ENCODE measurements at regions not wholly inside any gene's neighbourhood (a gene's known extent, or its start where the extent isn't known, plus 50 kb on each side); places are given as distances from the start of the nearest gene placed in this dataset.

GRCh38 chr1:163512349-163512989 lies 190.7 kb downstream of the NUF2 start:
- DNase-seq (no peak), ATAC-seq (ENCODE audit: low FRiP score) (no peak)
- H3K9me3 ChIP-seq (ENCODE audit: control insufficient read depth, low read length): no peaks in the 10 kb centered on the region
- 58 to 72% methylated on average over 2 of the region's 2 CpGs for WGBS, 2 donors
- no peaks in the 10 kb centered on the region for H3K4me1 ChIP-seq (ENCODE audit: control insufficient read depth in 1 of 2, insufficient read depth in 2 of 2, low read length in 2 of 2)
- no peak overlapping the region for H3K27ac ChIP-seq (ENCODE audit: low read depth in 1 of 2, low read length in 2 of 2)
- intact Hi-C loops (cut with DNase I): no loop called here
- H3K36me3 ChIP-seq (ENCODE audit: control insufficient read depth in 1 of 2, insufficient read depth in 2 of 2, low read length in 1 of 2): no peaks in the 10 kb centered on the region
- no peaks in the 10 kb centered on the region for H3K27me3 ChIP-seq (ENCODE audit: control insufficient read depth in 1 of 2, insufficient read depth in 2 of 2, low read length in 1 of 2)
- H3K4me3 ChIP-seq (ENCODE audit: low read length in 2 of 2): no peak overlapping the region

- H3K4me3 ChIP-seq (ENCODE audit: low read length in 2 of 2): no peak overlapping the region
- H3K9me3 ChIP-seq (ENCODE audit: control insufficient read depth, low read length): no peaks in the 10 kb centered on the region
- ATAC-seq (ENCODE audit: low FRiP score) (no peak), DNase-seq (no peak)
- H3K27ac ChIP-seq (ENCODE audit: low read depth in 1 of 2, low read length in 2 of 2): no peak overlapping the region
- intact Hi-C loops (cut with DNase I): loop anchor here in 1 of 2 donors (10.0 kb wide), 1 partner anchor 679 kb away; no protein-coding TSS in a partner anchor
- H3K36me3 ChIP-seq (ENCODE audit: control insufficient read depth in 1 of 2, insufficient read depth in 2 of 2, low read length in 1 of 2): no peaks in the 10 kb centered on the region
- H3K4me1 ChIP-seq (ENCODE audit: control insufficient read depth in 1 of 2, insufficient read depth in 2 of 2, low read length in 2 of 2): no peaks in the 10 kb centered on the region
- 76 to 83% methylated on average over 7 of the region's 7 CpGs for WGBS, 2 donors
- no peaks in the 10 kb centered on the region for H3K27me3 ChIP-seq (ENCODE audit: control insufficient read depth in 1 of 2, insufficient read depth in 2 of 2, low read length in 1 of 2)
Measured at GRCh38 chr1:163523375-163524029, 201.7 kb downstream of the NUF2 start.

DNA sequence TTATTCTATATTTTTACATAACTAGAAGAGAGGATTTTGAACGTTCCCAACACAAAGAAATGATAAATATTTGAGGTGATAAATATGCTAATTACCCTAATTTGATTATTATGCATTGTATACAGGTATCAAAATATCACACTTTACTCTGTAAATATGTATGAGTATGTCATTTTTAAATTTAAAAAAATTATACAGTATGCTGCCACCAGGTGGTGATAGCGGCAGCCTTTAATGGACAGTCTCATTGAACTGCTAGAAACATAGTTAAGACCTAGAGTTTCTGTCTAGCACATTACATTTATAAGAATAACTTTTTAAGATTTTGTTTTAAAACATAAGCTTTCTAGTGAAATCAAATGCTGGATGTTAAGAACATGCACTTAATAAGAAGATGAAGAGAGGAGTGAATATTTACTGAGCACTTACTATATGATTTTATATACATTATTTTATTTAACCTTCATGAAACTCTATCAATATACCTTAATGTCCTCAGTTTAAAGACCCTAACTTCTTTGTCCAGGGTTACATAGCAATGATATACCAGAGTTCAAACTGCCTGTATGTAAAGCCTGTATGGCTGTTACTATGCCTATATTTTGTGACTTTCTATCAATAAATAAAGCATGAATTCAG lies 207.1 kb downstream of the NUF2 start:
- 23 to 34% methylated on average over 2 of the region's 2 CpGs for WGBS, 2 donors
- no peaks in the 10 kb centered on the region for H3K9me3 ChIP-seq (ENCODE audit: control insufficient read depth, low read length)
- no peak for DNase-seq
- ATAC-seq (ENCODE audit: low FRiP score): no peak
- no peaks in the 10 kb centered on the region for H3K36me3 ChIP-seq (ENCODE audit: control insufficient read depth in 1 of 2, insufficient read depth in 2 of 2, low read length in 1 of 2)
- intact Hi-C loops (cut with DNase I): loop anchor here in 1 of 2 donors (10.0 kb wide), 1 partner anchor 684 kb away; no protein-coding TSS in a partner anchor
- H3K27ac ChIP-seq (ENCODE audit: low read depth in 1 of 2, low read length in 2 of 2): no peak overlapping the region
- H3K4me1 ChIP-seq (ENCODE audit: control insufficient read depth in 1 of 2, insufficient read depth in 2 of 2, low read length in 2 of 2): no peaks in the 10 kb centered on the region
- H3K27me3 ChIP-seq (ENCODE audit: control insufficient read depth in 1 of 2, insufficient read depth in 2 of 2, low read length in 1 of 2): no peaks in the 10 kb centered on the region
- H3K4me3 ChIP-seq (ENCODE audit: low read length in 2 of 2): no peak overlapping the region

DNA sequence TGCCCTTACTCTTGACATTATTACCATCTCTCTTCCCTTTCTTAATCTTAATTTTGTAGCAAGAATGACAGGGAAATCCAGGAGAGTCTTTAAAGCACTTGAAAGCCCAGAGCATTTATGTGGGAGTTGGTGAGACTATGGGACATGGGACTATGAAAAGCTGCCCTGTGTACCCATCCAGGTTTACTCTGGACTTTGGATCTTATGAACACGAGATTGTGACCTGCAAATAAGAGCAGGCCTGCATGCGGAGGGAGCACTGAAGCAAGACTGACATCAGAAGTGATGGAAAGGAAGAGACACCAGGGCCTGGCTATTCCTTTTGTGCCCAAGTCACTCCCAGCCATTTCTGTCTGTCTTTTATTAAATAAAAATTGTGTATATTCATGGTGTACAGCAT lies 209.6 kb downstream of the NUF2 start:
- no peak for ATAC-seq (ENCODE audit: low FRiP score)
- intact Hi-C loops (cut with DNase I): loop anchor here (10.0 kb wide), 1 partner anchor 1543 kb away; no protein-coding TSS in a partner anchor
- 66 to 72% methylated on average over 2 of the region's 2 CpGs for WGBS, 2 donors

GRCh38 chr1:163535401-163535800 lies 213.6 kb downstream of the NUF2 start:
- 70 to 71% methylated on average over 5 of the region's 5 CpGs for WGBS, 2 donors
- intact Hi-C loops (cut with DNase I): loop anchor here (10.0 kb wide), 1 partner anchor 1539 kb away; no protein-coding TSS in a partner anchor
- Histone ChIP-seq H3K9me3 (ENCODE audit: control insufficient read depth, low read length) (no peaks in the 10 kb centered on the region), H3K4me3 (ENCODE audit: low read length in 2 of 2) (no peak overlapping the region), H3K27ac (ENCODE audit: low read depth in 1 of 2, low read length in 2 of 2) (no peak overlapping the region), H3K27me3 (ENCODE audit: control insufficient read depth in 1 of 2, insufficient read depth in 2 of 2, low read length in 1 of 2) (no peaks in the 10 kb centered on the region), H3K36me3 (ENCODE audit: control insufficient read depth in 1 of 2, insufficient read depth in 2 of 2, low read length in 1 of 2) (no peaks in the 10 kb centered on the region), H3K4me1 (ENCODE audit: control insufficient read depth in 1 of 2, insufficient read depth in 2 of 2, low read length in 2 of 2) (no peaks in the 10 kb centered on the region)
- DNase-seq (no peak), ATAC-seq (ENCODE audit: low FRiP score) (no peak)

More for the DNA sequence above, 209.6 kb downstream of the NUF2 start:
- H3K4me1 ChIP-seq (ENCODE audit: control insufficient read depth in 1 of 2, insufficient read depth in 2 of 2, low read length in 2 of 2): no peaks in the 10 kb centered on the region
- no peaks in the 10 kb centered on the region for H3K9me3 ChIP-seq (ENCODE audit: control insufficient read depth, low read length)
- no peak overlapping the region for H3K4me3 ChIP-seq (ENCODE audit: low read length in 2 of 2)
- no peak overlapping the region for H3K27ac ChIP-seq (ENCODE audit: low read depth in 1 of 2, low read length in 2 of 2)
- H3K36me3 ChIP-seq (ENCODE audit: control insufficient read depth in 1 of 2, insufficient read depth in 2 of 2, low read length in 1 of 2): no peaks in the 10 kb centered on the region
- H3K27me3 ChIP-seq (ENCODE audit: control insufficient read depth in 1 of 2, insufficient read depth in 2 of 2, low read length in 1 of 2): no peaks in the 10 kb centered on the region
- DNase-seq: no peak

- ATAC-seq (ENCODE audit: low FRiP score) (no peak), DNase-seq (no peak)
- no peak overlapping the region for H3K27ac ChIP-seq (ENCODE audit: low read depth in 1 of 2, low read length in 2 of 2)
- no peak overlapping the region for H3K4me3 ChIP-seq (ENCODE audit: low read length in 2 of 2)
- H3K4me1 ChIP-seq (ENCODE audit: control insufficient read depth in 1 of 2, insufficient read depth in 2 of 2, low read length in 2 of 2): no peaks in the 10 kb centered on the region
- H3K9me3 ChIP-seq (ENCODE audit: control insufficient read depth, low read length): no peaks in the 10 kb centered on the region
- 57 to 64% methylated on average over 3 of the region's 3 CpGs for WGBS, 2 donors
- no peaks in the 10 kb centered on the region for H3K36me3 ChIP-seq (ENCODE audit: control insufficient read depth in 1 of 2, insufficient read depth in 2 of 2, low read length in 1 of 2)
- no peaks in the 10 kb centered on the region for H3K27me3 ChIP-seq (ENCODE audit: control insufficient read depth in 1 of 2, insufficient read depth in 2 of 2, low read length in 1 of 2)
- intact Hi-C loops (cut with DNase I): loop anchor here (10.0 kb wide), 1 partner anchor 1539 kb away; no protein-coding TSS in a partner anchor
Measured at GRCh38 chr1:163535807-163536206, 214.1 kb downstream of the NUF2 start.

DNA sequence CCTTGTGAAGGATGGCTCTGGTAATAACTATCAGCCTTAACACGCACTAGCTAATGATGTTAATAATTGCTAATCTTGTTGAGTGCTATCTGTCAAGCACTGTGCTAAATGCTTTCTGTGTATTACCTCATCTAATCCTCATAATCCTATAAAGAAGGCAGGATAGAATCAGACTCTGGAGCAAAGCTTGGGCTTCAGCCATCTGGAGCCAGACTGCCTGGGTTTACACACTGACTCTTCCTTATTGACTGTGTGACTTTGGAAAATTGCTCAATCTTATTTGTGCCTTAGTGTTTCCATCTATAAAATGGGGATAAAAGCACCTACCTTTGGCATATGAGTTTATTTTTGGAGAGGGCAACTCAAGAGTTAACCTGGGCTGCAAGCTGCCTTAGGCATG lies 216.1 kb downstream of the NUF2 start:
- ATAC-seq (ENCODE audit: low FRiP score) (no peak), DNase-seq (no peak)
- no peaks in the 10 kb centered on the region for H3K27me3 ChIP-seq (ENCODE audit: control insufficient read depth in 1 of 2, insufficient read depth in 2 of 2, low read length in 1 of 2)
- no peak overlapping the region for H3K4me3 ChIP-seq (ENCODE audit: low read length in 2 of 2)
- 86 to 96% methylated on average over 1 of the region's 1 CpG for WGBS, 2 donors
- no peak overlapping the region for H3K27ac ChIP-seq (ENCODE audit: low read depth in 1 of 2, low read length in 2 of 2)
- H3K4me1 ChIP-seq (ENCODE audit: control insufficient read depth in 1 of 2, insufficient read depth in 2 of 2, low read length in 2 of 2): no peaks in the 10 kb centered on the region
- no peaks in the 10 kb centered on the region for H3K9me3 ChIP-seq (ENCODE audit: control insufficient read depth, low read length)
- H3K36me3 ChIP-seq (ENCODE audit: control insufficient read depth in 1 of 2, insufficient read depth in 2 of 2, low read length in 1 of 2): no peaks in the 10 kb centered on the region
- intact Hi-C loops (cut with DNase I): loop anchor here (10.0 kb wide), 1 partner anchor 1537 kb away; no protein-coding TSS in a partner anchor

DNA sequence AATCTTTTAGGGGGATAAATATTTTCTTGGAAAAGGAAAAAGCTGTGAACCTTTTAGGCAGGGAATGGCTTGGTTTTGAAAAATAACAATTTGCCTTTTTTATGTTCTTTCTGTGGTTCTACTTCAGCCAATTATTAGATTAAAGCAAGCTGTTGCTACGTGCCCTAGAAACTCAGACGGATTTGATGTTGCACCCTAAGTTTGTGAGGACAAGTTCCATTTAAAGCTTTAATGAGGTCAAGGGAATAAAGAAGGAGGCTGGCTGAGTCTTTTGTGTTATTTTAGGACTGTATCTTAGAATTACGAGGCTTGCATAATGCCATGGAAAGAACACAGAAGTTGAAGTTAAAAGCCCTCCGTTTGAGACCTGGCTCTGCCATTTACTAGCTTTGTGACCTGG lies 216.9 kb downstream of the NUF2 start:
- Histone ChIP-seq H3K9me3 (ENCODE audit: control insufficient read depth, low read length) (no peaks in the 10 kb centered on the region), H3K27me3 (ENCODE audit: control insufficient read depth in 1 of 2, insufficient read depth in 2 of 2, low read length in 1 of 2) (no peaks in the 10 kb centered on the region), H3K27ac (ENCODE audit: low read depth in 1 of 2, low read length in 2 of 2) (no peak overlapping the region), H3K4me1 (ENCODE audit: control insufficient read depth in 1 of 2, insufficient read depth in 2 of 2, low read length in 2 of 2) (no peaks in the 10 kb centered on the region), H3K36me3 (ENCODE audit: control insufficient read depth in 1 of 2, insufficient read depth in 2 of 2, low read length in 1 of 2) (no peaks in the 10 kb centered on the region), H3K4me3 (ENCODE audit: low read length in 2 of 2) (no peak overlapping the region)
- DNase-seq: no peak
- ATAC-seq (ENCODE audit: low FRiP score): no peak
- intact Hi-C loops (cut with DNase I): loop anchor here (10.0 kb wide), 1 partner anchor 1536 kb away; no protein-coding TSS in a partner anchor
- 2 to 5% methylated on average over 4 of the region's 4 CpGs for WGBS, 2 donors
